H9 (cell line): ENCODE measurements at regions not wholly inside any gene's neighbourhood (a gene's known extent, or its start where the extent isn't known, plus 50 kb on each side); places are given as distances from the start of the nearest gene placed in this dataset.

Experiments
- DNase-seq: peaks from one replicate; pipeline ENCODE4 v3.0.0-alpha.2; 2017
- H2AFZ ChIP-seq: one replicate; pipeline ENCODE4 v1.6.1; 2013; ENCODE audit warnings: mild to moderate bottlenecking, low read length, control low read depth, moderate library complexity
- H2AK5ac ChIP-seq: 2 replicates; pipeline ENCODE4 v1.6.1; 2013; ENCODE audit warnings: low read length, control low read depth, mixed read lengths; ENCODE audit not compliant: insufficient read length
- H2BK120ac ChIP-seq: one replicate; pipeline ENCODE4 v1.6.1; 2013; ENCODE audit warnings: low read depth, mild to moderate bottlenecking, low read length, control low read depth, inconsistent platforms; ENCODE audit not compliant: poor library complexity, severe bottlenecking
- H2BK12ac ChIP-seq: 2 replicates; pipeline ENCODE4 v1.6.1; 2013; ENCODE audit warnings: low read length, control low read depth, mixed read lengths, low read depth; ENCODE audit not compliant: insufficient read length
- H2BK15ac ChIP-seq: 2 replicates; pipeline ENCODE4 v1.6.1; 2013; ENCODE audit warnings: low read depth, low read length, control low read depth
- H2BK20ac ChIP-seq: one replicate; pipeline ENCODE4 v1.6.1; 2013; ENCODE audit warnings: low read depth, mild to moderate bottlenecking, low read length, control low read depth, inconsistent platforms; ENCODE audit not compliant: poor library complexity, severe bottlenecking
- H2BK5ac ChIP-seq: 2 replicates; pipeline ENCODE4 v1.6.1; 2013; ENCODE audit warnings: low read length, control low read depth, mixed read lengths; ENCODE audit not compliant: insufficient read length
- H3K14ac ChIP-seq: 2 replicates; pipeline ENCODE4 v1.6.1; 2013; ENCODE audit warnings: low read length, control low read depth; ENCODE audit not compliant: insufficient read depth
- H3K18ac ChIP-seq: 2 replicates; pipeline ENCODE4 v1.6.1; 2013; ENCODE audit warnings: low read depth, mild to moderate bottlenecking, mixed read lengths, low read length, control low read depth; ENCODE audit not compliant: insufficient read length
- H3K23ac ChIP-seq: 2 replicates; pipeline ENCODE4 v1.6.1; 2013; ENCODE audit warnings: low read length, control low read depth, mixed read lengths, low read depth; ENCODE audit not compliant: insufficient read length
- H3K23me2 ChIP-seq: 2 replicates; pipeline ENCODE4 v1.6.1; 2013; ENCODE audit warnings: low read depth, mild to moderate bottlenecking, mixed read lengths, low read length, control low read depth; ENCODE audit not compliant: insufficient read length, poor library complexity, severe bottlenecking
- H3K27ac ChIP-seq: 2 replicates; pipeline ENCODE4 v1.5.1; 2013; ENCODE audit warnings: low read length, control low read depth, mixed read lengths, low read depth; ENCODE audit not compliant: insufficient read length
- H3K27me3 ChIP-seq: 2 replicates; pipeline ENCODE4 v1.6.1; 2013; ENCODE audit warnings: low read length, control low read depth, inconsistent platforms; ENCODE audit not compliant: insufficient read depth
- H3K4ac ChIP-seq: 2 replicates; pipeline ENCODE4 v1.6.1; 2013; ENCODE audit warnings: low read depth, mild to moderate bottlenecking, control low read depth, inconsistent platforms, low read length, moderate library complexity
- H3K4me1 ChIP-seq: 2 replicates; pipeline ENCODE4 v1.6.1; 2013; ENCODE audit warnings: low read length, control low read depth, inconsistent platforms; ENCODE audit not compliant: insufficient read depth
- H3K4me2 ChIP-seq: 2 replicates; pipeline ENCODE4 v1.6.1; 2013; ENCODE audit warnings: low read length, control low read depth, mixed read lengths; ENCODE audit not compliant: insufficient read length, insufficient read depth
- H3K56ac ChIP-seq: 2 replicates; pipeline ENCODE4 v1.6.1; 2013; ENCODE audit warnings: low read depth, mild to moderate bottlenecking, mixed read lengths, low read length, control low read depth; ENCODE audit not compliant: insufficient read length
- H3K79me1 ChIP-seq: 2 replicates; pipeline ENCODE4 v1.6.1; 2013; ENCODE audit warnings: low read depth, mild to moderate bottlenecking, moderate library complexity, low read length, control low read depth, inconsistent platforms; ENCODE audit not compliant: insufficient read depth, poor library complexity, severe bottlenecking
- H3K79me2 ChIP-seq: 2 replicates; pipeline ENCODE4 v1.6.1; 2013; ENCODE audit warnings: low read length, control low read depth, inconsistent platforms; ENCODE audit not compliant: insufficient read depth
- H3K9ac ChIP-seq: 2 replicates; pipeline ENCODE4 v1.6.1; 2013; ENCODE audit warnings: low read length, control low read depth, mixed read lengths; ENCODE audit not compliant: insufficient read length; ENCODE audit errors: extremely low read depth
- H3K9me3 ChIP-seq: one replicate; pipeline ENCODE4 v1.6.1; 2013; ENCODE audit warnings: low read depth, low read length, inconsistent platforms; ENCODE audit not compliant: control insufficient read depth
- H3T11ph ChIP-seq: one replicate; pipeline ENCODE4 v1.6.1; 2013; ENCODE audit warnings: mild to moderate bottlenecking, low read length, control low read depth, inconsistent platforms
- H4K20me1 ChIP-seq: one replicate; pipeline ENCODE4 v1.6.1; 2013; ENCODE audit not compliant: control insufficient read depth, insufficient read length, insufficient read depth
- H4K5ac ChIP-seq: 2 replicates; pipeline ENCODE4 v1.6.1; 2013; ENCODE audit warnings: low read depth, mild to moderate bottlenecking, mixed read lengths, low read length, control low read depth; ENCODE audit not compliant: insufficient read length
- H4K8ac ChIP-seq: replicated peaks from 2 replicates; pipeline ENCODE4 v1.6.1; 2013; ENCODE audit warnings: low read length, control low read depth, mixed read lengths, low read depth; ENCODE audit not compliant: insufficient read length
- H4K91ac ChIP-seq: 2 replicates; pipeline ENCODE4 v1.6.1; 2013; ENCODE audit warnings: low read depth, mild to moderate bottlenecking, moderate library complexity, mixed read lengths, low read length, control low read depth; ENCODE audit not compliant: insufficient read length
- H3K27ac Mint-ChIP-seq, 3 experiments: 2 replicates in 2 of 3; 3 replicates in 1 of 3; pipeline ENCODE4 v1.8.0; 2020 to 2021; ENCODE audit warnings: mixed read lengths in 3 of 3, mild to moderate bottlenecking in 1 of 3, moderate library complexity in 1 of 3
- H3K27me3 Mint-ChIP-seq: 2 replicates; pipeline ENCODE4 v1.8.0; 2021; ENCODE audit warnings: low read depth, mild to moderate bottlenecking, moderate library complexity, mixed read lengths
- H3K36me3 Mint-ChIP-seq, 3 experiments: 2 replicates in 2 of 3; 3 replicates in 1 of 3; pipeline ENCODE4 v1.8.0; 2020 to 2021; ENCODE audit warnings: low read depth in 3 of 3, mixed read lengths in 3 of 3; ENCODE audit not compliant: insufficient read depth in 1 of 3
- H3K4me1 Mint-ChIP-seq, 2 experiments: 2 replicates each; pipeline ENCODE4 v1.8.0; 2020; ENCODE audit warnings: mixed read lengths in 2 of 2
- H3K4me3 Mint-ChIP-seq, 2 experiments: 2 replicates in 1 of 2; 3 replicates in 1 of 2; pipeline ENCODE4 v1.8.0; 2020 to 2021; ENCODE audit warnings: mild to moderate bottlenecking in 2 of 2, mixed read lengths in 2 of 2, moderate library complexity in 1 of 2
- H3K9me3 Mint-ChIP-seq, 2 experiments: 2 replicates in 1 of 2; 3 replicates in 1 of 2; pipeline ENCODE4 v1.8.0; 2020; ENCODE audit warnings: mild to moderate bottlenecking in 2 of 2, mixed read lengths in 2 of 2, moderate library complexity in 1 of 2
- WGBS: extraction: QIAGEN DNeasy Blood & Tissue Kit; methylation state at CpG from one replicate; pipeline ENCODE4 v1.1.7; 2013; ENCODE audit warnings: missing lambda C conversion rate, low lambda C conversion rate, mixed read lengths; ENCODE audit not compliant: insufficient read length; ENCODE audit errors: extremely low coverage; 5-methylcytosine and 5-hydroxymethylcytosine counted together
- TF ChIP-seq, protein P1 (sequence below): fragments of 200-600 bp; sonication (generic); conservative IDR thresholded peaks from 3 replicates; pipeline ENCODE4 v1.8.0; 2021; ENCODE audit warnings: antibody characterized with exemption, mild to moderate bottlenecking

DNA sequence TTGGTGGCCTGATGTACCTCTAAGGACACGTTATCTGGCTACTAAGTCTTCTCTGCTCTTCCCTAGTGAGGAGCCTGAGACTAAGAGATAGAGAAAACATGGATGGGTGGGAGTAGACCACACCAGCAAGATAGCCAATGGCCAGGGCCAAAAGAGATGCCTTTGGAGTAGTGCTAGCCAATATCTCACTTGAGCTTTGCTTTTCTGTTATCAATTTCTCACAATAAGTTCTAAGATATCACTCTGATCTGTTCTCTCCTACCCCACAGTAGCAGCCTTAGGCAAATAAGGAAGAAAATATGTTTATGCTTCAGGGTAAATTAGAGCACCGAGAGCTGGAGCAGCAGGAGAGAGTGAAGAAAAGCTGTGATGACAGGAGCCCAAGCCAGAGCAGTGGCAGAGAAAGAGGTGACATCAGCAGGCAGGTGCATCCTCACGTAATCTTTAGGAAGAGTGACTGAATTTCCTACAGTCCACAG lies 343.9 kb upstream of the NOCT start:
- Histone ChIP-seq H4K91ac (no peak overlapping the region), H3K27ac (no peak overlapping the region), H3K23me2 (no peaks in the 10 kb centered on the region), H4K20me1 (no peaks in the 10 kb centered on the region), H3K56ac (no peak overlapping the region), H3K79me2 (no peaks in the 10 kb centered on the region), H3K4me1 (no peaks in the 10 kb centered on the region), H2BK120ac (no peak overlapping the region), H4K5ac (no peak overlapping the region), H3K4ac (no peak overlapping the region), H2BK15ac (no peak overlapping the region), H3K4me2 (no peak overlapping the region), H2BK5ac (no peak overlapping the region), H3K18ac (no peak overlapping the region), H3T11ph (no peak overlapping the region), H3K9me3 (no peaks in the 10 kb centered on the region), H2AFZ (no peak overlapping the region), H3K79me1 (no peaks in the 10 kb centered on the region), H3K9ac (no peak overlapping the region), H2AK5ac (no peak overlapping the region), H2BK20ac (no peak overlapping the region), H3K27me3 (no peaks in the 10 kb centered on the region), H3K23ac (no peak overlapping the region), H3K14ac (no peak overlapping the region), H4K8ac (no peak overlapping the region), H2BK12ac (no peak overlapping the region)
- no peak for DNase-seq
- Mint-ChIP-seq H3K27me3 (no peaks in the 10 kb centered on the region; the same call in 1 of the 2 replicates), H3K4me3 (no peak overlapping the region), H3K36me3 (peaks cover 0 to 4% (median 0%) of the 10 kb centered on the region in 3 experiments; a peak in 3 of 7 replicates), H3K4me1 (peaks cover 12 to 22% of the 10 kb centered on the region in 2 experiments), H3K27ac (no peak overlapping the region), H3K9me3 (no peaks in the 10 kb centered on the region)
- TF ChIP-seq, protein P1, sequence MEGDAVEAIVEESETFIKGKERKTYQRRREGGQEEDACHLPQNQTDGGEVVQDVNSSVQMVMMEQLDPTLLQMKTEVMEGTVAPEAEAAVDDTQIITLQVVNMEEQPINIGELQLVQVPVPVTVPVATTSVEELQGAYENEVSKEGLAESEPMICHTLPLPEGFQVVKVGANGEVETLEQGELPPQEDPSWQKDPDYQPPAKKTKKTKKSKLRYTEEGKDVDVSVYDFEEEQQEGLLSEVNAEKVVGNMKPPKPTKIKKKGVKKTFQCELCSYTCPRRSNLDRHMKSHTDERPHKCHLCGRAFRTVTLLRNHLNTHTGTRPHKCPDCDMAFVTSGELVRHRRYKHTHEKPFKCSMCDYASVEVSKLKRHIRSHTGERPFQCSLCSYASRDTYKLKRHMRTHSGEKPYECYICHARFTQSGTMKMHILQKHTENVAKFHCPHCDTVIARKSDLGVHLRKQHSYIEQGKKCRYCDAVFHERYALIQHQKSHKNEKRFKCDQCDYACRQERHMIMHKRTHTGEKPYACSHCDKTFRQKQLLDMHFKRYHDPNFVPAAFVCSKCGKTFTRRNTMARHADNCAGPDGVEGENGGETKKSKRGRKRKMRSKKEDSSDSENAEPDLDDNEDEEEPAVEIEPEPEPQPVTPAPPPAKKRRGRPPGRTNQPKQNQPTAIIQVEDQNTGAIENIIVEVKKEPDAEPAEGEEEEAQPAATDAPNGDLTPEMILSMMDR = no peak
- no CpG with 5 or more reads among the region's 3 CpGs for WGBS
